DMS153 treated with DMSO at 0.1 percent for 48 hours (cell line): ENCODE measurements at regions not wholly inside any gene's neighbourhood (a gene's known extent, or its start where the extent isn't known, plus 50 kb on each side); places are given as distances from the start of the nearest gene placed in this dataset.
"Not testable (repeated sequence)": the region's sequence is repeated elsewhere in the genome, so short reads cannot be mapped to it uniquely, and the experiment has no call there.

Experiments used
- DNase-seq: peaks from one replicate; lab custom pipeline; 2025; ENCODE audit not compliant: unreplicated experiment; lab: John Stamatoyannopoulos, UW

- no peak for DNase-seq
These were observed 203.9 kb downstream of the NUFIP1 start for GRCh38 chr13:44785401-44785800.

DNA sequence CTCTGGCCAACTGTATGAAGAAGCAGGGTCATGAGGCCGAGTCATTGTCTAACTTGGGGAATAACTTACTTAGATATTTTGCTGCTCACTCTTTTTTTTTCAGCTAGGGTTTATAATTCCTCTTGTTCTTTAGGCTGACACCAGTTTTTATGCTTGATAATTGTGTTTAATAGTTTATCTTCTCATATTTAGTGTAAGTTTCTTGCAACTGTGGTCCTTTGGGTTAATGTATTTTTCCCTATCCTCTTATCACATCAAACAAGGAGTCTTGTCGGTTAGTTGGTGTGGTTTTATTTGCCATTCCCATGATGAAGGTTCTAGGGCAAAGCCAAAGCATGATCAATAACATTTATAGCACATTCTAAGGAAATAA, 204.6 kb downstream of the NUFIP1 start:
- no peak for DNase-seq

DNA sequence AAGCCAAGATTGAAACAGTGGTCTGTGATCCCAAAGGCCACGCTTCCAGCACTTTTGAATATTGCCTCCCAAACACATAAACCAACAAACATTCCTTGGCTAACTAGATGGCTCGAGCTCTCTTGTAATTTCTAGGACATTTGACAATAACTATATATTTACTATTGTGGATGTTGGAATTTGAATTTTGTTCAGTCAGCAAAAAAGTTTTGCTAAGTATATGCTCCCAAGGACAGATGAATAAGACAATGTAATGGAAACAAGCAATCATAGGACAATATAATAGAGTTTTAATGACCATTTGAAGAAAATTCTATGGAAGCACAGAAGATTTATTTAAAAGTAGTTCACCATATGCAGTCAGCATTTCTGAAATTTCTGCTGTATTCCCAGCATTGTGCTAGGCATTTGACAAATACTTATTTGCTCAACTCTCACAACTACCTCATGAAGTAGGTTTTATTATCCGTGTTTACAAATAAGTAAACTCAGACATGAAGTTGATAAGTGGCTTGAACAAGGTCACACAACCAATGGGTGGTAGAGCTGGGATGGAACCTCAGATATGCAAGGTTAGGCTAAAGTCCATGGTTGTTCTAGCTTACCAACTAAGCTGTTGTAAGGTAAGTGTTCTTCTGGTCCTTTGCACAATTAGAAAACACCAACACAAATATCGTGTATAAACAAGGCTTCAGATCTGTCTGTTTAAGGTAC, 205.1 kb downstream of the NUFIP1 start:
- no peak for DNase-seq

GRCh38 chr13:44780591-44781280, 204.6 kb upstream of the TSC22D1 start:
- DNase-seq, result no peak

DNA sequence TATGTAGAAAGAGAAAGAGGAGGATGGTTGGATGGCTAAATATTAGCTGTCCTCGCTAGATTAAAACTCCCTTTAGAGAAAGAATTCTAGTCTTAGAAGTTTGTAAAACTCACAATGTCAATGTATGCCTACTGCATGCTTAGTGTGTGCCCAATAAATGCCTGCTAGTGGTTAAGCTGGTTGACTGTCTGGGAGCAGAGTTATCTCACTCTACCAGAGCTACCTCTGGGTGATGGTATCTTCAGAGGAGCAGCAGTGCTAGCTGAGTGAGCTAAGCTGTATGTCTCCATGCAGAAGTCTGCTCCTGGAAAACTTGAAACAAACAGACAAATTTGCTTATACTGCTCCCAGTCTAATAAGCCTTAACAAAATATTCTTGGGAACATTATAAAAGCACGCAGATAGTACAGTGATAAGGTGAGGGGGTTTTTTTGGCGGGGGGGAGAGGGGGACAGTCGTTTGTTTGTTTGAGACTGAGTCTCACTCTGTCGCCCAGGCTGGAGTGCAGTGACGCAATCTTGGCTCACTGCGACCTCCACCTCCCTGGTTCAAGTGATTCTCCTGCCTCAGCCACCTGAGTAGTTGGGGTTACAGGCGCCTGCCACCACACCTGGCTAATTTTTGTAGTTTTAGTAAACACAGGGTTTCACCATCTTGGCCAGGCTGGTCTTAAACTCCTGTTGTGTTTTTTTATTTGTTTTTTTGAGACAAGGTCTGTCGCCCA, 202.8 kb upstream of the TSC22D1 start:
- DNase-seq, result no peak

- not testable (repeated sequence) for DNase-seq
These were observed 199.2 kb upstream of the TSC22D1 start for GRCh38 chr13:44775290-44775689.

DNA sequence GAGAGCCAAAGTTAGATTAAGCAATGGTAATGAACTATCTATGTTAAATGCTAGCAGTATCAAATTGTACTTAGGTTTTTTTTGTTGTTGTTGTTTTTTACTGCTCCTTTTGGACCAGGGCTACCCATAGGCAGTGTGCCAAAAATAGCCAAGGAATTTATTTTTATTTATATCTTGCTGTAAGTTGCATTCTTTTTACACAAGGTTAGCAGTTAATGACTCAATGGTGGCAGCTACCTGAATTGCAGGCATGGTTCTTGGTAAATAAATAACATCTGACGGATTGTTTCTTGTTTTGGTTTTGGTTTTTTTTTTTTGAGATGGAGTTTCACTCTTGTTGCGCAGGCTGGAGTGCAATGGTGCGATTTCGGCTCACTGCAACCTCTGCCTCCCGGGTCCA, 194.8 kb upstream of the TSC22D1 start:
- DNase-seq, result no peak

DNA sequence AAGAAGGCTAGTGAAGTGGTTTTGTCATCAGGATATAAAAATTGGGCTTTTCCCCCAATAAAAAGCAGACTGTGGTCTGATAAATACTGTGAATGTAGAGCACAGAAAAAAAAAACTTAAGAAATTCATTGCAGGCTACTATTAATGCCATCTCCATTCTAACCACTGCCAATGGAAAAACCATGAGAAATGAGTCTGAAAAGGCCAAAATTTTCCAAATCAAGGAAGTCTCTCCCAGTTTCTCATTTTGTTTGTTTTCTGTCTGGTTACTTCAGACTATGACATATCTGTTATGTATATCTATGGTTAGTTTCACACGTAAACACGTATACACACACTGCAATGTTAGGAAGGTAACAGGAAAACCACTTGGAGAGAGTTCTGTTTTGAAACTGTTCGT, 193.6 kb upstream of the TSC22D1 start:
- DNase-seq, result no peak

GRCh38 chr13:44768775-44769581, 192.8 kb upstream of the TSC22D1 start:
- no peak for DNase-seq

- no peak for DNase-seq
These were observed 192.1 kb upstream of the TSC22D1 start for GRCh38 chr13:44768239-44768638.

DNA sequence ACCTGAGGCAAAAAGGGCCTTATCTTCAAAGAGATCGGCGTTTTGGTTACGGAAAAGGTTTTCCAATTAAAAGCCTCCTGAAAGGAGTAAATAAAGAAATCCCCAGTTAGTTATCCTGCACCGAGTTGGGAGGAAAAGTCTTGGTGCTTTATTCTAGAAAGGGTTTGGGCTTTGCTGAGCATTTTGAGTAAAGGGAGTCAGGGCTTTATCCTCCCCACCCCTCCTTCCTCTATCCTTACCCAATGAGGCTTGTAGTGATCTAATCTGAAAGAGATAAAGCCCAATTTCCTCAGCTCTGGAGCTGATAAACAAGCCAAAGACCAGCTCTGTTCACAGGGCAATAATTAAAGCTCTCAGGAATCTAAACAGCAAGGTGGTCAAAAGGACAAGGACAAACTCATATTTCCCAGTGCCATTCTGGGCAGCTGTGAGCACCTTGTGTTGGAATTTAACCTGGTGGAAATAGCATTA, 188.9 kb upstream of the TSC22D1 start:
- DNase-seq, result no peak

DNA sequence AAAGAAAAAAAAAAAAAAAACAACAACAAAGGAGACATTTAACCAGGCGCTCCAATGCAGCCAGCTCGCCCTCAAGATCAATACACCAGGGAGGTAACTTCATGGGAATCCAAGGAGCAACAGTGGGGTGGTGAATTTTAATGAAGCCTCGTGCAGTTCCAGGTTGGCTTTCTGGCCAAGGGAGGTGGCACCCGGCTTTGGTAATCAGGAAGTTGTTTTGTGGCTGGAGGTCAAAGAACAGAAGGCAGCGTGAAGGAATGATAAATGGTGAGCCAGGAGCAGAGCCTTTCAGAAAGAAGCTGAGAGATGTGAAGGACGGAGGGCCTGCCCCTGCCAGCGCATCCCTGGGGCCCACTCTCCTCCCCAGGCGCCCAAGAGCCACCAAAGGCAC, 188.2 kb upstream of the TSC22D1 start:
- no peak for DNase-seq

- DNase-seq, result no peak
These were observed 187.6 kb upstream of the TSC22D1 start for GRCh38 chr13:44763615-44764301.

GRCh38 chr13:44762911-44763310, 186.8 kb upstream of the TSC22D1 start:
- no peak for DNase-seq

- no peak for DNase-seq
These were observed 184.3 kb upstream of the TSC22D1 start for GRCh38 chr13:44760434-44760833.

- peak; percentile 85 for DNase-seq
These were observed 183.5 kb upstream of the TSC22D1 start for GRCh38 chr13:44759384-44760360.

DNA sequence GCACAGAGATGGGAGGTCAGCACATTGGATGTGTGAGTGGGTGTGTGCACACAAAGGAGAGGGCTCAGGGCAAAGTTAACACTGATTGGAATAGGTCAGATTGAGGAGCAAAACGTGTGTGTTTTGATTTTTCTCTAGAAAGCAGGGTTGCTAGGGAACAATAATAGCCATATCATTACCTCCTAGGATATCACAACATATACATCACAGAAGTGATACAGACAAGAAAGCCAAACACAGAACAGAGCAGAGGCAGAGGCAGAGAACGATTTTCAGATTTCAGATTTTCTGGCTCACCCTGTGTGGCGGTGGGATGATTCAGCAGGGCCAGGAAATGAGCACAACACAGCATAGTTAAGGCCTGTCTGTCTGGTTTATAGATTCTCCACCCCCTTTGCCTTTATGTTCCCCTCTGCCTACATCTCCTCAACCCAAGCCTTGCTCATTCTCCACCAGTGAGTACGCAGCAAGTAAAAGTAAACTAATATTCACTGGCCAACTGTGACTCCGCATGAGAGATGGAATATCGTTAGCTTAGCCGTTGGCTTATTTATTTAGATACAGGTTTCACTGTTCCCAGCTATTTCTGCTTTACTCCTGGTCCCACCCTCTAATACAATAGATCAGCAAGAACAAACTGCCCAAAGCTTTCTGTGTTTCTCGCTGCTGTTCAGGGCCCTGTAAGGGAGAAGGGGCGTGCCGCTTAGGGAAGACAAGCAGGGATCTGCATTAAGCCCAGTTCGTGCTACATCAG, 182.7 kb upstream of the TSC22D1 start:
- peak; percentile 98 for DNase-seq

GRCh38 chr13:44757671-44758070, 181.5 kb upstream of the TSC22D1 start:
- DNase-seq, result no peak
